ENCODE measurements at regions not wholly inside any gene's neighbourhood (a gene's known extent, or its start where the extent isn't known, plus 50 kb on each side); places are given as distances from the start of the nearest gene placed in this dataset.
"Not testable (repeated sequence)": the region's sequence is repeated elsewhere in the genome, so short reads cannot be mapped to it uniquely, and the experiment has no call there.

- DNase-seq (ENCODE audit: low spot score), result no peak
These were observed 2422.9 kb upstream of the PCDH20 start for GRCh38 chr13:63838366-63839110.

DNA sequence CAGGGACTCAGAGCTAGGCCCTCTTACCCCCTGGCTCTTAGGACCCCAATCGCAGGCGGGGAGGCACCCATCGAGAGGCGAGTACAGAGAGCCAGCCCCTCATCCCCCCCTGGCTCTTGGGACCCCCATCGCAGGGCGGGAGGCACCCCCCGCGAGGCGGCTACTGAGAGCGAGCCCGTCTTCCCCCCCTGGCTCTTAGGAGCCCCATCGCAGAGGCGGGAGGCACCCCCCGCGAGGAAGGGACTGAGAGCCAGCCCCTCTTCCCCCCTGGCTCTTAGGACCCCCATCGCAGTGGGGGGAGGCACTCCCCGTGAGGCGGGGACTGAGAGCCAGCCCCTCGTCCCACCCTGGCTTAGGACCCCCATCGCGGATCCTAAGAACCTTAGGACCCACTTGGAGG, 2422.1 kb upstream of the PCDH20 start:
- not testable (repeated sequence) for DNase-seq (ENCODE audit: low spot score)

GRCh38 chr13:63829609-63830008, 2414.0 kb upstream of the PCDH20 start:
- not testable (repeated sequence) for DNase-seq (ENCODE audit: low spot score)

DNA sequence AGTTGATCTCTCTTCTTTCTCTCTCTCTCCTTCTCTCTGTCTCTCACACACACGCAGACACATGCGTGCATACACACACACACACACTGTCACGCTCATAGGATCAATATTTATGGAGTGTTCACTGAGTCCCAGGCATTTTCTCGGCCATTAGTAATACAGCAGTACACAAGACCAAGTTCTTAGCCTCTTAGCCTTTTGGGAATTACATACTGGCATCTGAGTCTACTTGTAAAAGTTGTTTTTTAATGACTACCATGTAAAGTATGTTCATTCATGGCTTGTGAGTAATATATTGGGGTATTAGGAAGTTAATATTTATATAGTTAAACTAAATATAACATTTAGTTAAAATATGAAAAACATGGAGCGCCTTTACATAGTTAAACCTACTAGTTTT, 2406.1 kb upstream of the PCDH20 start:
- DNase-seq (ENCODE audit: low spot score), result not testable (repeated sequence)

DNA sequence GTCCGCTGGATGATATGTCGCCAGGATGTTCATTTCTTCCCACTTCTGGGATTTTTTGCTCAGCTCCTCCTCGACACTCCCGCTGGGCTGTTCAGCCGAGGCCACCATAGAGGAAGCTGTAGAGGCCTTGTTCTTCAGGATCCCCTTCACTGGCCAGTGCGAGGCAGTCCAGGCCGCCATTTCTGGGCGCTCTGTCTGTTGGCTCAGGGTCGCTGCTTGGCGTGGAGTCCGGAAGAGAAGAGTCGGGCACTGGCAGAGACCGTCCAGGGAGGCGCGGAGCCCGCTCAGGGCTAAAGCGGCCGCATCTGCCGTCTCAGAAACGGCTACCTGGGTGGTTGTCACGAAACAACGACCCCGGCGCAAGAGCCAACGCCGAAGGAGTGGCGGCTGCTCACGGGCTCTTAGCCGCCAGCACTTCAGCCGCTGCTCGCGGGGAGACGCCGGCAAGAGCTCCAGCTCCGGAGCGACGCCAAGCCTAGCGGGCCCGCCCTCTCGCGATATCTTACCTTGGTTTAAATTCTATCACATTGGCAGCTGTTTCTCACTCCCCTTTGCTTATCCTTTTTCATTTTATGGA, 2395.9 kb upstream of the PCDH20 start:
- not testable (repeated sequence) for DNase-seq (ENCODE audit: low spot score)

GRCh38 chr13:63791134-63791533, 2375.5 kb upstream of the PCDH20 start:
- not testable (repeated sequence) for DNase-seq (ENCODE audit: low spot score)

DNA sequence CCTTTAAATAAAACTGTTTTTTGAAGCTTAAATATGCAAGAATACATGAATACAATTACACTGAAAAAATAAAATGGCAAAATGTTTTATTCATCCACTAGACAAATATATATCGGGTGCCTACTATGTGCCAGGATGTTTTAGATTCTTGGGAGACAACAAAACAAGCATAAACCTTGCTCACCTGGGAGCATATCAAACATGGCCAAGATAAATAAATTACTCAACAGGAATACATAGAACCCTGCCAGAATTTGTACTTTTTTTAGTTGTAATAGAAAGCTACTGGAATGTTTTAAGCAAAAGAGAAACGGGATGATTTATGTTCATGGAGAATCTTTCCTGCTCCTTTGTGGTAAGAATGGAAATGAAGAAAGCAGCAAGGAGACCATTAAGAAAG, 2358.5 kb upstream of the PCDH20 start:
- DNase-seq (ENCODE audit: low spot score), result no peak

GRCh38 chr13:63773476-63773875, 2357.8 kb upstream of the PCDH20 start:
- DNase-seq (ENCODE audit: low spot score), result no peak

DNA sequence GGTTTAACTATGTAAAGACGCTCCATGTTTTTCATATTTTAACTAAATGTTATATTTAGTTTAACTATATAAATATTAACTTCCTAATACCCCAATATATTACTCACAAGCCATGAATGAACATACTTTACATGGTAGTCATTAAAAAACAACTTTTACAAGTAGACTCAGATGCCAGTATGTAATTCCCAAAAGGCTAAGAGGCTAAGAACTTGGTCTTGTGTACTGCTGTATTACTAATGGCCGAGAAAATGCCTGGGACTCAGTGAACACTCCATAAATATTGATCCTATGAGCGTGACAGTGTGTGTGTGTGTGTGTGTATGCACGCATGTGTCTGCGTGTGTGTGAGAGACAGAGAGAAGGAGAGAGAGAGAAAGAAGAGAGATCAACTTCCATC, 2342.0 kb upstream of the PCDH20 start:
- not testable (repeated sequence) for DNase-seq (ENCODE audit: low spot score)

DNA sequence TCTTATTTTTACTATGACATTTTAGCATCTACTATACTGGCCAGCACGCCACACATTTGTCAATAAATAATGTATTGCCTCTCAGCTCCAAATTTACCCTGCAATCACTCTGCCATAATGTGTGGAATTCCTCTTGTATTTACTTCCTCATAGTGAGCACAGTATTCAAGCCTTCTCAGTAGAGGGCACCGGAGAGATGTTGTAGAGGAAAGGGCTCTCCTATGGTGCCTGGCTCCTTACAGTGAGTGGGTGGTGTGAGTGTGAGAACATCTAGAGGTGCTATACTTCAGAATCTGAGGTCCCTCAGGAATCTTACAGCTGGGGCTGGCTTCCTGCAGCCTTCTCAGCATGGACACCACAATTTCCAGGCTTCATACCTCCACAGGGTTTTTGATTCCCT, 2334.2 kb upstream of the PCDH20 start:
- not testable (repeated sequence) for DNase-seq (ENCODE audit: low spot score)

DNA sequence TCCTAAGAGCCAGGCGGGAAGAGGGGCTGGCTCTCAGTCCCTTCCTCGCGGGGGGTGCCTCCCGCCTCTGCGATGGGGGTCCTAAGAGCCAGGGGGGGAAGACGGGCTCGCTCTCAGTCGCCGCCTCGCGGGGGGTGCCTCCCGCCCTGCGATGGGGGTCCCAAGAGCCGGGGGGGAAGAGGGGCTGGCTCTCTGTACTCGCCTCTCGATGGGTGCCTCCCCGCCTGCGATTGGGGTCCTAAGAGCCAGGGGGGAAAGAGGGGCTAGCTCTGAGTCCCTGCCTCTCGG, 2326.1 kb upstream of the PCDH20 start:
- not testable (repeated sequence) for DNase-seq (ENCODE audit: low spot score)

DNA sequence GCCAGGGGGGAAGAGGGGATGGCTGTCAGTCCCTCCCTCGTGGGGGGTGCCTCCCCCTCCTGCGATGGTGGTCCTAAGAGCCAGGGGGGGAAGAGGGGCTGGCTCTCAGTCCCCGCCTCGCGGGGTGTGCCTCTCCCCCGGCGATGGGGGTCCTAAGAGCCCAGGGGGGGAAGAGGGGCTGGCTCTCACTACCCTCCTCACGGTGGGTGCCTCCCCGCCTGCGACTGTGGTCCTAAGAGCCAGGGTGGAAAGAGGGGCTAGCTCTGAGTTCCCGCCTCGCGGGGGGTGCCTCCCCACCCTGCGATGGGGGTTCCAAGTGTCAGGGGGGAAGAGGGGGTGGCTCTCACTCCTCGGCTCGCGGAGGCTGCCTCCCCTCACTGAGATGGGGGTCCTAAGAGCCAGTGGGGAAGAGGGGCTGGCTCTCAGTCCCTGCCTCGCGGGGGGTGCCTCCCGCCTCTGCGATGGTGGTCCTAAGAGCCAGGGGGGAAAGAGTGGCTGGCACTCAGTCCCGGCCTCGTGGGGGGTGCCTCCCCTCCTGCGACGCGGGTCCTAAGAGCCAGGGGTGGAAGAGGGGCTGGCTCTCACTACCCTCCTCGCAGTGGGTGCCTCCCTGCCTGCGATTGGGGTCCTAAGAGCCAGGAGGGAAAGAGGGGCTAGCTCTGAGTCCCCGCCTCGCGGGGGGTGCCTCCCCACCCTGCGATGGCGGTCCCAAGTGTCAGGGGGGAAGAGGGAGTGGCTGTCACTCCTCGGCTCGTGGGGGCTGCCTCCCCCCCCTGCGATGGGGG, 2325.6 kb upstream of the PCDH20 start:
- no peak for DNase-seq (ENCODE audit: low spot score)

GRCh38 chr13:63739112-63739735, 2323.6 kb upstream of the PCDH20 start:
- DNase-seq (ENCODE audit: low spot score), result not testable (repeated sequence)

GRCh38 chr13:63737418-63737817, 2321.8 kb upstream of the PCDH20 start:
- no peak for DNase-seq (ENCODE audit: low spot score)

DNA sequence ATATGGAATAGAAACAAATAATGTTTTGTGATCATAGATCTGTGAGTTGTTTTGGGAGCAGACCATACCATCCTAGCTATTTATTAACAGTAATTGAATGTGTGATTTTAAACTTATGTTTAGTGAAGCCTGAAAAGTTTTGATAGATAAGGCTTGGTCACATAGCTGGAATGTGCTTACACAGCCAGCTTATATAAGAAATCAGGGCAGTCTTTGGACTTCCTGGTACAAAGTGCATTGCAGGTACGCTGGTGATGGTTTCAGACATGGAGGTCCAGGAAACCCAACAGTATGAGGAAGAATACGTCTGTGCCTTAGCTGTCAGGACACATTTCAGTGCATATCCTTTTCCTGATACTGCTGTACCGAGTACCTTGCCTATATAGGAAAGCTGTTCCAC, 2316.2 kb upstream of the PCDH20 start:
- DNase-seq (ENCODE audit: low spot score), result no peak

DNA sequence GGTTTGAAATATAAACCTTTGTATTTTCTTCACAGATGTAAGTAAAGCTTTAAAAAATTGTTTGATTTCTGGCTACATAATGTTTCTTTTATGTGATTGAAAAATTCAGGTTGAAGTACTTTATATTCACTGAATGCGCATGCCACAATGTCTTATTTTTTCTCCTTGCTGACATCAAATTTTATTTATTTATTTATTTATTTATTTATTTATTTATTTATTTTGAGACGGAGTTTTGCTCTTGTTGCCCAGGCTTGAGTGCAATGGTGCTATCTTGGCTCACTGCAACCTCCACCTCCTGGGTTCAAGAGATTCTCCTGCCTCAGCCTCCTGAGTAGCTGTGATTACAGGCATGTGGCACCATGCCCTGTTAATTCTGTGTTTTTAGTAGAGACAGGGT, 2296.5 kb upstream of the PCDH20 start:
- DNase-seq (ENCODE audit: low spot score), result not testable (repeated sequence)

- no peak for DNase-seq (ENCODE audit: low spot score)
These were observed 2291.1 kb upstream of the PCDH20 start for GRCh38 chr13:63706751-63707150.

GRCh38 chr13:63704521-63704920, 2288.9 kb upstream of the PCDH20 start:
- DNase-seq (ENCODE audit: low spot score), result no peak

DNA sequence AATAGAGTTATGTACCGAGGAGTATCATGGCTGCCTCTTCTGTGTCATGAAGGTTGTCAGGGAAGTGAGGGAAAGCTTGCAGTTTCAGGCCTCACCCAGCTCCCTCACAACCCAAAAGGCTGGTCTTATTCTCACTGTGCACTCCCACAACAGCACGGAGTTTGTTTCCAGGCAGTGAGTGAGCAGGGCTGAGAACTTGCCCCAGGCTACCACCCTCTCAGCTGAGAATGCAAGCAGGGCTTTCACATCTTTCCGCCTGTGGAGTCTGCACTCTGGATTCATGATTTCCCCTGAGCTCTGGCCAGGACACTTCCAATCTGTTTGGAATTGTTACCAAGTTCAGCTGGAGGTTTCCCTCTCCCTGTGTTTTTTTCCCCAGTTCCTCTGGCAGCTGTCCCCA, 2284.7 kb upstream of the PCDH20 start:
- no peak for DNase-seq (ENCODE audit: low spot score)

DNA sequence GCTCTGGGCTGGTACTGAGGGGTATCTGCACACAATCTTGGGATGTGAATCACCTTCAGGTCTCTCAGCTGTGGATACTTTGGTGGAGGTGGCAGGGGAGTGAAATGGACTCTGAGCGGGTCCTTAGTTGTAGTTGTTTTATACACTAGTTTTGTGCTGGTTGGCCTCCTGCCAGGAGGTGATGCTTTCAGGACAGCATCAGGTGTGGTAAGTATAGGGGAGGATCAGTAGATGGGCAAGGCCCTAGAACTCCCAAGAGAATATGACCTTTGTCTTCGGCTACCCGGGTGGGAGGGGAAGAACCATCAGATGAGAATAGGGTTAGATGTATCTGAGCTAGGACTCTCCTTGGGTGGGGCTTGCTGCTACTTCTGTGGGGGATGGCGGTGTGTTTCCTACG, 2284.3 kb upstream of the PCDH20 start:
- DNase-seq (ENCODE audit: low spot score), result no peak

GRCh38 chr13:63696055-63696454, 2280.4 kb upstream of the PCDH20 start:
- no peak for DNase-seq (ENCODE audit: low spot score)

DNA sequence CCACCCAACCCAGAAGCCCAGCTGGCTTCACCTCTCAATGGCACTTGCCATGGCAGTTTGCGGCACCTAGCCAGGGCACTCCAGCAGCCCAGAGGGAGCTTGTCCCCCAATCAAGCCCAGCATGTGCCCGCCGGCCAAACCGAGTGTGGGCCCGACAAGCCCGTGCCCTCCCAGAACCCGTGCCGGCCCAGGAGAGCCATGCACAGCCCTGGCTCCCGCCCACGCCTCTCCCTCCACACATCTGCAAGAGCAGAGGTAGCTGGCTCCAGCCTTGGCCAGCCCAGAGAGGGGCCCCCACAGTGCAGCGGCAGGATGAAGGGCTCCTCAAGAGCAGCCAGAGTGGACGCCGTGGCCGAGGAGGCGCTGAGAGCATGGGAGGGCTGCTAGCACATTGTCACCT, 2278.0 kb upstream of the PCDH20 start:
- no peak for DNase-seq (ENCODE audit: low spot score)

DNA sequence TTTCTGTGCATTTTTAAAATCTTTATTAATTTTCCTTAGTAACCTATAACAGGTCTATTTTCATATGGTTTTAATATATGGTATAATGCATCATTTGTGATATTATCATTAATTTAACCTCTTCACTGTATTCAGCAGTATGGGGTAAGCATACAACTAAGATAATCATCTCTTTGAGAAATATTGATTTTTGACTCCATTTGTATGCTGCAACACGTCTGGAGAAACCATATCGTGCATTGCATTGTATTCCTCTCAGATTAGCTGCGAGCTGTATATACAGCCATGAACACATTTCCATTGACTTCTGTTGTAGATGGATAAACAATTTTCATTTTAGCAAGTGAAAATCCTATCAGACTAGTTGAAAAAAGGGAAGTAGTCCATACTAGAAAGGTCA, 2275.8 kb upstream of the PCDH20 start:
- no peak for DNase-seq (ENCODE audit: low spot score)

All from SW480 (cell line).